ENCODE measurements at regions not wholly inside any gene's neighbourhood (a gene's known extent, or its start where the extent isn't known, plus 50 kb on each side); places are given as distances from the start of the nearest gene placed in this dataset.

DNA sequence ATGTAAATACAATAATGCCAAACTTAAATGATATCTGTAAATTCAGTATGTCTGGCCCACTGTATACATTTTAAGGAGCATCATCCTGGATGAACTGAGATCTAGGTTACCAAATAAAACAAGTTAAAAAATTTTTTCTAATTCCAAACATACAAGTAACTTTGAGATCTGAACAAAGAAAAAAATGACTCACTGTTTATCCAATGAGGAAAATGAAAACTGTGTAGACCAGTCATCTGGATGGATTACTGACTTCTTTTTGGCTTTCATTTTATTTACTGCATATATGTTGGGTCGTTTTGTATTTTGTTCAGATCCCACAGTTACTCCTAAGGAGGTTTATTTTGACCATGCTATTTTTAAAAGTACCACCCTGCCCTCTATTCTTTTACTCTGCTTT, 189.8 kb downstream of the RBM43 start:
- H3K79me1 ChIP-seq (ENCODE audit: insufficient read depth, low read depth, low read length, poor library complexity, severe bottlenecking): no peaks in the 10 kb centered on the region
- no peak overlapping the region for H3K18ac ChIP-seq (ENCODE audit: insufficient read length, low read depth, low read length)
- DNase-seq: no peak
- no peak overlapping the region for H3K4ac ChIP-seq (ENCODE audit: low read depth, low read length)
- no peak overlapping the region for H4K91ac ChIP-seq (ENCODE audit: insufficient read length, low read depth, low read length)
- no peak overlapping the region for H2AFZ ChIP-seq (ENCODE audit: low read length)
- H4K5ac ChIP-seq (ENCODE audit: insufficient read length, low read depth, low read length): no peak overlapping the region
- no CpG with 5 or more reads among the region's 1 CpG for WGBS (ENCODE audit: extremely low coverage, insufficient read length, low lambda C conversion rate)
- Mint-ChIP-seq H3K4me3 (no peak overlapping the region), H3K4me1 (peaks cover 20 to 25% of the 10 kb centered on the region in 2 experiments), H3K36me3 (ENCODE audit: insufficient read depth in 1 of 3, low read depth in 3 of 3) (peaks cover 12 to 20% (median 19%) of the 10 kb centered on the region in 3 experiments), H3K27ac (no peak overlapping the region), H3K27me3 (ENCODE audit: low read depth) (no peaks in the 10 kb centered on the region), H3K9me3 (peaks cover 15 to 19% of the 10 kb centered on the region in 2 experiments)
- H3K4me1 ChIP-seq (ENCODE audit: insufficient read depth, low read length): peaks cover 5% of the 10 kb centered on the region
- H3K27ac ChIP-seq (ENCODE audit: insufficient read length, low read depth, low read length): no peak overlapping the region
- no peak overlapping the region for H2BK15ac ChIP-seq (ENCODE audit: low read depth, low read length)
- no peak overlapping the region for H3K14ac ChIP-seq (ENCODE audit: insufficient read depth, low read length)
- no peak overlapping the region for H3K23ac ChIP-seq (ENCODE audit: insufficient read length, low read depth, low read length)
- no peak overlapping the region for H2BK5ac ChIP-seq (ENCODE audit: insufficient read length, low read length)
- no peak overlapping the region for H2BK20ac ChIP-seq (ENCODE audit: low read depth, low read length, poor library complexity, severe bottlenecking)
- no peaks in the 10 kb centered on the region for H4K20me1 ChIP-seq (ENCODE audit: control insufficient read depth, insufficient read depth, insufficient read length)
- TF ChIP-seq CTCF (conservative IDR thresholded peaks at IDR 0.05): no peak
- H4K8ac ChIP-seq (replicated peaks; ENCODE audit: insufficient read length, low read depth, low read length): no peak overlapping the region
- no peaks in the 10 kb centered on the region for H3K23me2 ChIP-seq (ENCODE audit: insufficient read length, low read depth, low read length, poor library complexity, severe bottlenecking)
- H3K79me2 ChIP-seq (ENCODE audit: insufficient read depth, low read length): no peaks in the 10 kb centered on the region
- no peak overlapping the region for H2AK5ac ChIP-seq (ENCODE audit: insufficient read length, low read length)
- no peak overlapping the region for H2BK120ac ChIP-seq (ENCODE audit: low read depth, low read length, poor library complexity, severe bottlenecking)
- H3K27me3 ChIP-seq (ENCODE audit: insufficient read depth, low read length): no peaks in the 10 kb centered on the region
- H2BK12ac ChIP-seq (ENCODE audit: insufficient read length, low read depth, low read length): no peak overlapping the region
- no peak overlapping the region for H3K4me2 ChIP-seq (ENCODE audit: insufficient read depth, insufficient read length, low read length)
- no peak overlapping the region for H3T11ph ChIP-seq (ENCODE audit: low read length)
- H3K56ac ChIP-seq (ENCODE audit: insufficient read length, low read depth, low read length): no peak overlapping the region
- no peaks in the 10 kb centered on the region for H3K9me3 ChIP-seq (ENCODE audit: control insufficient read depth, low read depth, low read length)
- no peak overlapping the region for H3K9ac ChIP-seq (ENCODE audit: extremely low read depth, insufficient read length, low read length)

Measured in H9 (cell line).